Lung (tissue), 11 donors: ENCODE measurements at regions not wholly inside any gene's neighbourhood (a gene's known extent, or its start where the extent isn't known, plus 50 kb on each side); places are given as distances from the start of the nearest gene placed in this dataset.

Source experiments
- ATAC-seq: fragments of 200-7000 bp; cut with Tn5 transposase; one replicate; pipeline ENCODE4 v1.9.1; 2020; ENCODE audit warnings: moderate number of reproducible peaks; ENCODE audit not compliant: insufficient read depth, low FRiP score
- DNase-seq, 3 donors: peaks; one replicate each; pipeline ENCODE4 v3.0.0-alpha.2; 2013 to 2017
- H3K27ac ChIP-seq, 2 donors: one replicate each; pipeline ENCODE4 v1.5.1; 2013; ENCODE audit warnings: mild to moderate bottlenecking in 2 of 2, moderate library complexity in 2 of 2, control low read depth in 1 of 2, inconsistent platforms in 1 of 2, low read depth in 1 of 2, low read length in 1 of 2
- H3K27me3 ChIP-seq, 3 donors: one replicate each; pipeline ENCODE4 v1.5.1; 2013; ENCODE audit warnings: low read length in 2 of 3; ENCODE audit not compliant: control insufficient read depth in 3 of 3, insufficient read depth in 3 of 3
- H3K36me3 ChIP-seq, 4 donors: one replicate each; pipeline ENCODE4 v1.5.1; 2013; ENCODE audit warnings: low read length in 4 of 4, mild to moderate bottlenecking in 1 of 4, moderate library complexity in 1 of 4; ENCODE audit not compliant: control insufficient read depth in 4 of 4, insufficient read depth in 4 of 4
- H3K4me1 ChIP-seq, 5 donors: one replicate each; pipeline ENCODE4 v1.5.1; 2013; ENCODE audit warnings: low read length in 5 of 5, mild to moderate bottlenecking in 2 of 5, moderate library complexity in 1 of 5; ENCODE audit not compliant: control insufficient read depth in 5 of 5, insufficient read depth in 5 of 5
- H3K4me3 ChIP-seq: one replicate; pipeline ENCODE4 v1.5.1; 2013; ENCODE audit warnings: mild to moderate bottlenecking, control low read depth, moderate library complexity
- H3K9ac ChIP-seq, 2 donors: one replicate each; pipeline ENCODE4 v1.5.1; 2013; ENCODE audit warnings: low read length in 2 of 2, control low read depth in 1 of 2; ENCODE audit not compliant: insufficient read depth in 1 of 2
- H3K9me3 ChIP-seq, 4 donors: one replicate each; pipeline ENCODE4 v1.5.1; 2013; ENCODE audit warnings: low read length in 3 of 4, mild to moderate bottlenecking in 1 of 4, moderate library complexity in 1 of 4; ENCODE audit not compliant: control insufficient read depth in 4 of 4, insufficient read depth in 3 of 4
- CTCF ChIP-seq: IDR thresholded peaks from 2 replicates; pipeline ENCODE4 v1.5.1; 2012; ENCODE audit warnings: mild to moderate bottlenecking; ENCODE audit errors: control extremely low read depth, extremely low read depth
- WGBS, 2 donors: extraction: QIAGEN DNeasy Blood & Tissue Kit; methylation state at CpG; one replicate each; pipeline ENCODE4 v1.1.7; 2013; 5-methylcytosine and 5-hydroxymethylcytosine counted together
- donor health status: control.
- donor health status: control.
- donor health status: Bipolar disorder and iron deficiency.
- donor health status: healthy.
- donor health status: DM: yes; HTN: yes; CAD: no.

GRCh38 chr22:49451070-49451840, 376.4 kb downstream of the BRD1 start:
- WGBS, 2 donors = 52 to 61% methylated on average over 17 of the region's 17 CpGs
- no peak for ATAC-seq
- TF ChIP-seq CTCF = no peak
- H3K27me3 ChIP-seq = peaks cover 4 to 64% (median 33%) of the 10 kb centered on the region in 3 donors
- no peak overlapping the region for H3K9ac ChIP-seq
- H3K36me3 ChIP-seq = no peaks in the 10 kb centered on the region
- no peak for DNase-seq
- H3K4me1 ChIP-seq = peaks cover 0 to 9% (median 0%) of the 10 kb centered on the region in 5 donors
- no peak overlapping the region for H3K4me3 ChIP-seq
- H3K27ac ChIP-seq = no peak overlapping the region
- H3K9me3 ChIP-seq = peaks cover 0 to 3% (median 0%) of the 10 kb centered on the region in 4 donors

- H3K4me1 ChIP-seq = peaks cover 0 to 9% (median 0%) of the 10 kb centered on the region in 5 donors
- no peak overlapping the region for H3K9ac ChIP-seq
- no peak for TF ChIP-seq CTCF
- DNase-seq = no peak
- no peaks in the 10 kb centered on the region for H3K36me3 ChIP-seq
- 6 to 8% methylated on average over 9 of the region's 9 CpGs for WGBS, 2 donors
- H3K9me3 ChIP-seq = peaks cover 0 to 3% (median 0%) of the 10 kb centered on the region in 4 donors
- ATAC-seq = no peak
- peaks cover 4 to 64% (median 30%) of the 10 kb centered on the region in 3 donors for H3K27me3 ChIP-seq
- no peak overlapping the region for H3K27ac ChIP-seq
- H3K4me3 ChIP-seq = no peak overlapping the region
Observed at GRCh38 chr22:49450498-49450897, 377.2 kb downstream of the BRD1 start.

GRCh38 chr22:49449811-49450446, 377.7 kb downstream of the BRD1 start:
- ATAC-seq (no peak), DNase-seq (no peak)
- Histone ChIP-seq H3K9ac (no peak overlapping the region), H3K27ac (no peak overlapping the region), H3K27me3 (peaks cover 4 to 58% (median 27%) of the 10 kb centered on the region in 3 donors), H3K36me3 (no peaks in the 10 kb centered on the region), H3K4me1 (peaks cover 0 to 9% (median 0%) of the 10 kb centered on the region in 5 donors), H3K9me3 (peaks cover 0 to 3% (median 0%) of the 10 kb centered on the region in 4 donors), H3K4me3 (no peak overlapping the region)
- no peak for TF ChIP-seq CTCF
- 23 to 36% methylated on average over 37 to 38 of the region's 38 CpGs for WGBS, 2 donors
